A549 (cell line): ENCODE measurements at regions not wholly inside any gene's neighbourhood (a gene's known extent, or its start where the extent isn't known, plus 50 kb on each side); places are given as distances from the start of the nearest gene placed in this dataset.

Experiments used
- ATAC-seq, 2 experiments: fragments of 200-7000 bp in 1 of 2; fragments of >200 bp in 1 of 2; cut with Nextera tagmentation in 1 of 2; cut with Tn5 transposase in 1 of 2; 3 replicates each; pipeline versions ENCODE4 v1.8.0 to v1.9.1; 2018 to 2020; ENCODE audit warnings: mild to moderate bottlenecking in 1 of 2, moderate library complexity in 1 of 2
- CTCF ChIA-PET: fragments of 300-600 bp; sonication (Branson Sonifier 250); formaldehyde crosslinking; extraction: SDS; loops from one replicate; lab custom pipeline; 2021; ENCODE audit warnings: antibody characterized with exemption, inconsistent platforms; lab: Yijun Ruan, JAX
- POLR2A ChIA-PET: fragments of 350-600 bp; formaldehyde crosslinking; extraction: SDS; loops from one replicate; lab custom pipeline; 2021; ENCODE audit warnings: antibody characterized with exemption, inconsistent platforms; lab: Yijun Ruan, JAX
- DNase-seq, 2 experiments: peaks; one replicate each; pipeline versions ENCODE4 v3.0.0 to v3.0.0-alpha.2; 2011 to 2016; ENCODE audit warnings: low read depth in 1 of 2, low spot score in 1 of 2
- FAIRE-seq: peaks from 2 replicates; lab custom pipeline; 2011; peaks lifted over from hg19 to GRCh38; lab: Jason Lieb, UNC
- H3K27ac ChIP-seq, 2 experiments: fragments of >200 bp; sonication (Bioruptor Twin); formaldehyde crosslinking; 3 replicates each; pipeline ENCODE4 v1.5.1; 2016 to 2017
- H3K4me1 ChIP-seq: fragments of >200 bp; sonication (Bioruptor Twin); formaldehyde crosslinking; 3 replicates; pipeline ENCODE4 v1.6.1; 2016
- H3K4me2 ChIP-seq: fragments of >200 bp; sonication (Bioruptor Twin); formaldehyde crosslinking; 3 replicates; pipeline ENCODE4 v1.6.1; 2016
- H3K4me3 ChIP-seq: fragments of >200 bp; sonication (Bioruptor Twin); formaldehyde crosslinking; 3 replicates; pipeline ENCODE4 v1.5.1; 2016
- H3K9me3 ChIP-seq: fragments of >200 bp; sonication (Bioruptor Twin); formaldehyde crosslinking; 3 replicates; pipeline ENCODE4 v1.6.1; 2016
- CTCF ChIP-seq: fragments of >200 bp; sonication (Bioruptor Twin); formaldehyde crosslinking; IDR thresholded peaks from 3 replicates; pipeline ENCODE4 v1.5.1; 2016
- E2F6 ChIP-seq: IDR thresholded peaks from 2 replicates; pipeline ENCODE4 v1.6.1; 2012; ENCODE audit warnings: low read depth, borderline replicate concordance
- EHF ChIP-seq: fragments of 250-450 bp; sonication (Bioruptor Pico); IDR thresholded peaks from 2 replicates; pipeline ENCODE4 v1.5.0; 2020; ENCODE audit warnings: mild to moderate bottlenecking
- EP300 ChIP-seq, 2 experiments: fragments of >200 bp; sonication (Bioruptor Twin); formaldehyde crosslinking; IDR thresholded peaks; 2 replicates in 1 of 2; 3 replicates in 1 of 2; pipeline ENCODE4 v1.6.1; 2016 to 2017
- FOSL2 ChIP-seq, 2 experiments: fragments of 450-650 bp in 1 of 2; fragments of >200 bp in 1 of 2; sonication (Bioruptor Twin) in 1 of 2; formaldehyde crosslinking; IDR thresholded peaks; 2 replicates each; pipeline versions ENCODE4 v1.5.0 to v1.6.1; 2016 to 2020; ENCODE audit warnings: mild to moderate bottlenecking in 1 of 2, moderate library complexity in 1 of 2
- HES2 ChIP-seq: fragments of >200 bp; sonication (Bioruptor Twin); formaldehyde crosslinking; IDR thresholded peaks from 2 replicates; pipeline ENCODE4 v1.6.1; 2016
- KDM5A ChIP-seq: fragments of 200-600 bp; sonication (generic); IDR thresholded peaks from 2 replicates; pipeline ENCODE4 v1.6.1; 2016; ENCODE audit warnings: antibody characterized with exemption, mild to moderate bottlenecking
- MAFK ChIP-seq: fragments of 450-650 bp; IDR thresholded peaks from 2 replicates; pipeline ENCODE4 v1.6.1; 2014; ENCODE audit not compliant: partially characterized antibody
- POLR2A ChIP-seq: IDR thresholded peaks from 2 replicates; pipeline ENCODE4 v1.6.1; 2012; ENCODE audit warnings: mild to moderate bottlenecking, low read length
- RAD21 ChIP-seq, 2 experiments: fragments of >200 bp in 1 of 2; sonication (Bioruptor Twin) in 1 of 2; formaldehyde crosslinking in 1 of 2; IDR thresholded peaks in 1 of 2; conservative IDR thresholded peaks in 1 of 2; 2 replicates in 1 of 2; 3 replicates in 1 of 2; pipeline ENCODE4 v1.6.1; 2012 to 2018; ENCODE audit warnings: inconsistent platforms in 1 of 2
- RFX5 ChIP-seq: fragments of 450-650 bp; IDR thresholded peaks from 2 replicates; pipeline ENCODE4 v1.7.1; 2014; ENCODE audit warnings: antibody characterized with exemption, mild to moderate bottlenecking, moderate library complexity
- SMC3 ChIP-seq: fragments of >200 bp; sonication (Bioruptor Twin); formaldehyde crosslinking; IDR thresholded peaks from 3 replicates; pipeline ENCODE4 v1.6.1; 2018; ENCODE audit warnings: inconsistent platforms
- ZNF302 ChIP-seq: fragments of 250-450 bp; sonication (Bioruptor Pico); IDR thresholded peaks from 2 replicates; pipeline ENCODE4 v1.9.0; 2021; ENCODE audit warnings: inconsistent platforms, mild to moderate bottlenecking, moderate library complexity
- WGBS: methylation state at CpG from one replicate; pipeline ENCODE4 v1.1.6; 2017; ENCODE audit errors: missing lambda C conversion rate; 5-methylcytosine and 5-hydroxymethylcytosine counted together
- TF ChIP-seq, protein P1 (sequence below): IDR thresholded peaks from 2 replicates; pipeline ENCODE4 v1.6.1; 2012

GRCh38 chr3:170809007-170809974, 60.7 kb downstream of the RPL22L1 start:
- no peak overlapping the region for H3K27ac ChIP-seq
- no peak overlapping the region for H3K4me3 ChIP-seq
- ChIA-PET POLR2A (no interaction called here), CTCF (interaction anchor here (0.6 to 9.4 kb wide), 55 partner anchors 10 to 535 kb away, joined by 3 to 277 read pairs (median 4); partner anchors contain the start of gene CLDN11)
- DNase-seq (peak; percentile 19 to 55), FAIRE-seq (no peak), ATAC-seq (peak; percentile 94 to 95)
- H3K4me1 ChIP-seq = peaks cover 6% of the 10 kb centered on the region
- 0 out of 3 replicates have a peak overlapping the region, but pooled peaks have one; percentile 31 for H3K4me2 ChIP-seq
- WGBS = 72% methylated on average over 14 of the region's 14 CpGs
- TF ChIP-seq POLR2A (no peak), RAD21 (conservative IDR thresholded peaks at IDR 0.05 in 1 of 2, IDR thresholded peaks at IDR 0.05 in 1 of 2) (peak; percentile 81 to 86), MAFK (peak; percentile 53), SMC3 (peak; percentile 72), CTCF (peak; percentile 66)
- no peaks in the 10 kb centered on the region for H3K9me3 ChIP-seq

DNA sequence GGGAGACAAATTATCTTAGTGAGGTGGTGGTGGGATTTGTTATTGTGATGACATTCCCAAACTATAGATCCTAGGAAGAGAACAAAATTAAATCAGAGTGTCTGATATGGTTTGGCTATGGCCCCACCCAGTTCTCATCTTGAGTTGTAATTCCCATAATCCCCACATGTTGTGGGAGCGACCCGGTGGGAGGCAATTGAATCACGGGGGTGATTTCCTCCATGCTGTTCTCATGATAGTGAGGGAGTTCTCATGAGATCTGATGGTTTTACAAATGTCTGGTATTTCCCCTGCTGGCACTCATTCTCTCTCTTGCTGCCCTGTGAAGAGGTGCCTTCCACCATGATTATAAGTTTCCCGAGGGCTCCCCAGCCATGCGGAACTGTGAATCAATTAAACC, 62.0 kb downstream of the RPL22L1 start:
- Histone ChIP-seq H3K27ac (no peak overlapping the region), H3K9me3 (no peaks in the 10 kb centered on the region), H3K4me3 (no peak overlapping the region), H3K4me2 (no peak overlapping the region), H3K4me1 (peaks cover 6% of the 10 kb centered on the region)
- DNase-seq = no peak
- TF ChIP-seq, protein P1, sequence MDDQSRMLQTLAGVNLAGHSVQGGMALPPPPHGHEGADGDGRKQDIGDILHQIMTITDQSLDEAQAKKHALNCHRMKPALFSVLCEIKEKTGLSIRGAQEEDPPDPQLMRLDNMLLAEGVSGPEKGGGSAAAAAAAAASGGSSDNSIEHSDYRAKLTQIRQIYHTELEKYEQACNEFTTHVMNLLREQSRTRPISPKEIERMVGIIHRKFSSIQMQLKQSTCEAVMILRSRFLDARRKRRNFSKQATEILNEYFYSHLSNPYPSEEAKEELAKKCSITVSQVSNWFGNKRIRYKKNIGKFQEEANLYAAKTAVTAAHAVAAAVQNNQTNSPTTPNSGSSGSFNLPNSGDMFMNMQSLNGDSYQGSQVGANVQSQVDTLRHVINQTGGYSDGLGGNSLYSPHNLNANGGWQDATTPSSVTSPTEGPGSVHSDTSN = no peak
- TF ChIP-seq FOSL2 (IDR thresholded peaks at IDR 0.05) (no peak), FOSL2 (CRISPR knock-in tag; IDR thresholded peaks at IDR 0.05) (no peak), CTCF (no peak), E2F6 (no peak), EHF (CRISPR knock-in tag) (no peak), HES2 (no peak), EP300 (IDR thresholded peaks at IDR 0.05) (no peak)
- no peak for ATAC-seq
- ChIA-PET POLR2A (no interaction called here), CTCF (interaction anchor here (1.5 to 9.4 kb wide), 5 partner anchors 8 to 394 kb away, joined by 3 to 277 read pairs (median 8); partner anchors contain the start of gene CLDN11)
- no peak for FAIRE-seq
- WGBS = 78% methylated on average over 5 of the region's 5 CpGs

- POLR2A ChIA-PET = no interaction called here
- TF ChIP-seq KDM5A (no peak), ZNF302 (CRISPR knock-in tag) (no peak), RFX5 (no peak), CTCF (no peak)
- TF ChIP-seq, all 56 proteins: peak for 0
- 96% methylated on average over 2 of the region's 2 CpGs for WGBS
- Histone ChIP-seq H3K4me2 (no peak overlapping the region), H3K27ac (no peak overlapping the region), H3K4me3 (no peak overlapping the region), H3K4me1 (peaks cover 6% of the 10 kb centered on the region), H3K9me3 (no peaks in the 10 kb centered on the region)
- no peak for DNase-seq
- CTCF ChIA-PET = interaction anchor here (1.0 to 3.1 kb wide), 2 partner anchors 197 to 393 kb away, joined by 3 to 10 read pairs; no protein-coding TSS in a partner anchor
- FAIRE-seq = no peak
- ATAC-seq = no peak
These were observed 63.3 kb downstream of the RPL22L1 start for GRCh38 chr3:170806676-170807075.
